Hepatocyte (in vitro differentiated cells): ENCODE measurements at regions not wholly inside any gene's neighbourhood (a gene's known extent, or its start where the extent isn't known, plus 50 kb on each side); places are given as distances from the start of the nearest gene placed in this dataset.

Source experiments
- CTCF ChIP-seq: fragments of 200-600 bp; sonication (generic); IDR thresholded peaks from 2 replicates; pipeline ENCODE4 v1.5.1; 2016; ENCODE audit warnings: antibody characterized with exemption, mild to moderate bottlenecking; ENCODE audit not compliant: poor library complexity
- EZH2 ChIP-seq: fragments of 200-600 bp; sonication (generic); IDR thresholded peaks from 2 replicates; pipeline ENCODE4 v1.6.1; 2016; ENCODE audit warnings: antibody characterized with exemption, mild to moderate bottlenecking, borderline replicate concordance
- EZH2phosphoT487 ChIP-seq: fragments of 200-600 bp; sonication (generic); IDR thresholded peaks from one replicate; pipeline ENCODE4 v1.6.1; 2018; ENCODE audit warnings: antibody characterized with exemption, mild to moderate bottlenecking, low read depth, moderate library complexity; ENCODE audit not compliant: unreplicated experiment, severe bottlenecking

- TF ChIP-seq CTCF (no peak), EZH2phosphoT487 (no peak), EZH2 (no peak)
Observed at GRCh38 chr18:43775591-43775990, 498.3 kb upstream of the SYT4 start.
